Fibroblast of gingiva (primary cell): ENCODE measurements at regions not wholly inside any gene's neighbourhood (a gene's known extent, or its start where the extent isn't known, plus 50 kb on each side); places are given as distances from the start of the nearest gene placed in this dataset.
"Not testable (repeated sequence)": the region's sequence is repeated elsewhere in the genome, so short reads cannot be mapped to it uniquely, and the experiment has no call there.

ENCODE experiments used
- DNase-seq: peaks from one replicate; pipeline ENCODE4 v3.0.0-alpha.2; 2011; ENCODE audit warnings: low read depth

DNA sequence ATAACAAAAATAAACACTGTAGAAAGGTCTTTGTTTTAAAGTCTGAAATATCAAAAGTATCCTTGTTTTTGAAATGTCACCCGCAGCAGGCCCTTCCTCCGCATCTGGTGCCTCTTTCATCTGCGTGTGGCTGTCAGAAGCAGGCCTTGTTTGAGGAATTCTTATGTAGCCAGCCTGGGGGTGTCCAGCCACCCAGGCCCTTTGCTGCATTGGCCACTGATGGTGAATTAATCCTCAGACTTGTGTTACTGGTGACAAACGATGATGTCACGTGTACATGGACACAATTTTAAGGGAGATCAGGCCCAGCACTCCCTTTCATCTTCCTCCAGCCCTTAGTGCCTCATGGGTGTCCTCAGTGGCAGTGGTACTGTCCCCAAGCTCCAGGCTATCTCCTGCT lies 208.0 kb upstream of the GALNT2 start:
- no peak for DNase-seq

DNA sequence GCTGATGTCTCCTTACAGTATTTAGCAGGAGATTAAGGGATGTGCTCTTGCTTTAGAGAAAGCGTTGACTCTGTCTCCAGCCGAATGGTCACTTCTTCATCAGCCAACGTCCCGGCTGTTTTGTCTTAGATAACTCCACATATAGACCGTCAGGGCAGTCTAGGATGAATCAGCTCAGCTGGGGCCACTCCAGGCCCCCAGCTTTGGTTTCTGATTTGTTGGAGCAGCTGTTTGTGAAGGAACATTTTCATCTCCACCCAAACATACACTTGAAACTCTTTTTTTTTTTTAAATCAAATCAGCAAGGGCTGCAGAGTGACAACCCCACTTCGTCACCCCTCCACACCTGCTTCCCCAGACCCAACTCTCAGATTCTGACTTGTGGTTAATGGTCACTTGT lies 206.1 kb upstream of the GALNT2 start:
- no peak for DNase-seq

DNA sequence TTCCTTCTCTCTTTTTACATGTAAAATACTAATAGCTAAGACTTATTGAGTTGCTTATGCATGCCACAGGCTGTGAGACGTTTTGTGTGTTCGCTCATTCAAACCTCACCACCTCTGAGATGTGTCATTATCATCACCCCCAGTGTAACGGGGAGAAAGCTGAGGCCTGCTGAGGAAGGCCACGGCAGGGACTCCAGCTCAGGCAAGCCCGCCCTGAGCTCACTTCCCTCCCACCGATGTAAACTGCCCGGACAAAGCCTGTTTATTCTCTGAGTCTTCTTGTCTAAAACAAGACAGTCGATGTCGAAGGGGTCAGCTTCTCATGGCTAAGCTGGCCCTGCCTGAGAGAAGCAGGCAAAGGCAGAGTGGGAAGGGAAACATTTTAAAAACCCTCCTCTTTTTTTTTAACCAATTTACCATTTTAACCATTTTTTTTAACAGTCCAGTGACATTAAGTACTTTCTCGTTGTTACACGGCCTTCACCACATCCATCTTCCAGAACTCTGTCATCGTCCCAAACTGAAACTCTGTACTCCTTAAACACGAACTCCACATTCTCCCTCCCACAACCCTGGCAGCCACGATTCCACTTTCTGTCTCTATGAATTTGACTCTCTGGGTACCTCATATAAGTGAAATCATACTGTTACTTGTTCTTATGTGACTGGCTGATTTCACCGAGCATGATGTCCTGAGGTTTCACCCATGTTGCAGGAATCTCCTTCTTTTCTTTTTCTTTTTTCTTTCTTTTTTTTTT lies 204.8 kb upstream of the GALNT2 start:
- no peak for DNase-seq

DNA sequence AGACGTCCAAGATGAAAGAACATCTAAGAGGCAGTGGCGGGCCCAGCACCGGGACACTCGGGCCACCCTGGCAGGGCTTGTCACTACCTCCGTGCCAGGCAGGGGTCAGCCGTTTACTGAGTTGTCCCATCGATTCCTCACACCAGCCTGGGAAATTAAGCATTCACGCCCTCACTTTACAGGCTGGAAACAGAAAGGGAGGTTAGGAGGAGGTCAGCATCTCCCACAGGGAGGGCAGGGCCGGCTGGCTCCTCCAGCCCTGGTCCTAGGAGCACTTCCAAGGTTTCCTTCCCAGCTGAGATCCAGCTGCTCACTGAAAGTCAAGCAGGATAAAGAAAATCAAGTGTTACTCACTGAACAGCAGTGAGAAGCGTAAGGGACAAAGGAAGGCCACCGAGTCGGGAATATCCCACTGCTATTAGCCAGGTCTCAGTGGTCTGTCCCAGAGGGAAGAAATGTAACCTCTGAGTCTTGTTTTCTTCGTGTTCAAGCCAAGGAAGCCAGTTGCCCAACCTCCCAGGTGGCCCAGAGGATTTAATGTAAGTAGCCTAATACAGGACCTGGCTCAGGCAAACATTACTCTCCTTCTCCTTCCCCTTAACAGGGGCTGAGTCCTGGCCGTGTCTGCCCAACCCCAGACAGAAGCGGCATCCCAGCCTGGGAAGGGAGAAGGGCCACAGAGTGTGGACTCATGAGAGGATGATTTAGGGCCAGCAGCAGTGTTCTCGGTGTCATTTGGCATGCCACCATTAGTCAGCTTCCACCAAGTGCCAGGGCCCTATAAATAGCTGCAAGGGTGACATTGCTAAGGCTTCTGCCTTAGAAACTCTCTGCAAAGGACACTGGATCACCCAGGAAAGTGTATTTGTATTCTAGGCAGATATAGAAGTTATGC lies 203.1 kb upstream of the GALNT2 start:
- DNase-seq, result no peak

DNA sequence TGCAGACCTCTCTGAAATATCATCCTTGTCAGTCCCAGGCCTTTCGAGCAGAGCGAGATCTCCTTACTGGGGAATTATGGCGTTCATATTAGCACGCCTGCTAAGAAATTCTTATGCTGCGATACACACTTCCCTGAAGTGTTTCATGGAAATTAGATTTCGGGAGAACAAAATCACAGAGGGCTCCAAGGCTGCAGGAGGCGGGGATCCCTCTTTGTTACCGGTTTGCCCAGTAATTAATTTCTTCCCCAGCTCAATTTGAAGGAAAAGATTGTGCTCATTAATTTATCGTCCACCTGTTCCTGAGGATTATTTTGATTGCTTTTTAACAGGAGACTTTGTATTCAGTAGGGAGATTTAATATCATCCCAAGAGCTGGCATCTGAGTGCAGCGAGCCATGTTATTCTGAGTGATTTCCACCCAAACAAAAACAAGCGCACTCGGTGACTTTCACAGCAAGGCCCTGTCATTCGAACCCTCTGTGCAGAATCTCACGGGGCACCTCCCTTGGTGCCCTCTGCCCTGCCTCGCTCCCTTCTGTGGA lies 202.3 kb upstream of the GALNT2 start:
- no peak for DNase-seq

DNA sequence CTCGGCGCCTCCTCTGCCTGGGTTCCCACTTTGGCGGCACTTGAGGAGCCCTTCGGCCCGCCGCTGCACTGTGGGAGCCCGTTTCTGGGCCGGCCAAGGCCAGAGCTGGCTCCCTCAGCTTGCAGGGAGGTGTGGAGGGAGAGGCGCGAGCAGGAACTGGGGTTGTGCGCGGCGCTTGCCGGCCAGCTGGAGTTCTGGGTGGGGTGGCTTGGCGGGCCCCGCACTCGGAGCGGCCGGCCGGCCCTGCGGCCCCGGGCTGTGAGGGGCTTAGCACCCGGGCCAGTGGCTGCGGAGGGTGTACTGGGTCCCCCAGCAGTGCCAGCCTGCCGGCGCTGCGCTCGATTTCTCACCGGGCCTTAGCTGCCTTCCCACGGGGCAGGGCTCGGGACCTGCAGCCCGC lies 201.7 kb upstream of the GALNT2 start:
- DNase-seq, result not testable (repeated sequence)

DNA sequence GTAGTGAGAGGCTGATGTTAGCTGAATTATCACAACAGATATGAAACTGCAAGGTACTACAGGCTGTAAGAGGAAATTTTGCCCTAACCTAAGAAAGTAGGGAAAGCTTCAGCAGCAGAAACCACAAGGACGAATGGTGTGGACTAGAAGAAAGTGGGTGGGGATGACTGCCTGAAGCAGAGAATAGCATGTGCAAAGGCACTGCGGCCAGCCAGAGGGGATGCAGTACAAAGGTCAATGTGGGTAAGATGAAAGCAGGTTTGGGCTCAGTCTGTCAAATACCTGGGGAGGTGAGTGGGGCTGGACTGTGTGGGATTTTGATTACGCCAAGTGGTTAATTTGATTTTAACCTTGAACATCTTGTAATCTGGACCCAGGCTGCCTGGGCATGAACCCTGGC lies 199.3 kb upstream of the GALNT2 start:
- DNase-seq, result no peak

DNA sequence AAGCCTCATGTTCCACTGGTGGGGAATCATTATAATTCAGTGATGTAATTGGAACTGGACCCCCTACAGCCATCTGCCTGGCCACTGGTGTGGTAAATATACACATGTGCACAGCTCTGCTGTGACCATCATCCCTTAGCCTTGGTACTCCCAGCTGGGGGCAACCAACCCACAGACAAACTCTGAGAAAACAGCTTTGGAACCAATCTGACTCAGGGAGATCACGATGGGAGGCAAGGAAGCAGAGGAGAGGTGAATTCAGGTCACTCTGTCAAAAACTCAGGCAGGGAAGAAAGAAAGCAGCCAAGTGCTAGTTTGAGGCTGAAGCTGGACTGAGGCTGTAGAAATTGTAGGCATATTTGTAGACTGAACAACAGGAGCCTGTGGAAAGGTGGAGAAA lies 197.8 kb upstream of the GALNT2 start:
- no peak for DNase-seq

DNA sequence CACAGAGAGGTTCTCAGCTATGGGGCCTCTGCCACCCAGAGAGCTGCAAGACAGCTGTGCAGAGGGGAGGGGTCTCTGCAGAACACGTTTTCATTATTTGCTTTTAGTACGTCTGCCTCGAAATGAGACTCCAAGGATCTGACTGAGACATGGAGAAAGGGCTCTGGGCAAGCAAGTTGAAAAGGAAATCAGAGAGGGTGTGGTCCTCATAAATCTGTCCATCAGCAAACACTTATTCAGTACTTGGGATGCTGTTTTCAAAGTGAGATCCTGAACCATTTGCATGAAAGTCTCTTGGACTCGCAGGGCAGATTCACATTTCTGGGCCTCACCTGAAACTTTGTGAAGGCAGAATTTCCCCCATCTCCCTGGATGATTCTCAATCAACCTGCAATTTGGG lies 197.4 kb upstream of the GALNT2 start:
- no peak for DNase-seq

DNA sequence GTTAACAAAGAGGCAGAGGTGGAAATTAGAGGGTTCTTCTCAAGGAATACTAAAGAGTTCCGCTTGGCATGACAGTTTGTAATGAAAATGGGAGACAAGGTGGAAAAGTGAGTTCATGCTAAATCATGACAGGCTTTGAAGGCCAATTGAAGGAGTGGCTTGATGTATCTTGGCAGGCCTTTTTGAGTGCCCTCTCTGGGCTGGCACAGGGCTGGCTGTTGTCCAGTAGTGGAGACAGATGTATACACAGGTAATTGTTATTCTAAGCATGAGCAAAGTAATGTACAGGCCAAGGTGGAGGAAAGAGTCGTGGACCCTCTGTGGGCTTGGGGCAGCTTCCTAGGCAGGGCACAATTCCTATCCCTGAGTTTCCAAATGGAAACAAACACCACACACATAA lies 196.7 kb upstream of the GALNT2 start:
- no peak for DNase-seq

DNA sequence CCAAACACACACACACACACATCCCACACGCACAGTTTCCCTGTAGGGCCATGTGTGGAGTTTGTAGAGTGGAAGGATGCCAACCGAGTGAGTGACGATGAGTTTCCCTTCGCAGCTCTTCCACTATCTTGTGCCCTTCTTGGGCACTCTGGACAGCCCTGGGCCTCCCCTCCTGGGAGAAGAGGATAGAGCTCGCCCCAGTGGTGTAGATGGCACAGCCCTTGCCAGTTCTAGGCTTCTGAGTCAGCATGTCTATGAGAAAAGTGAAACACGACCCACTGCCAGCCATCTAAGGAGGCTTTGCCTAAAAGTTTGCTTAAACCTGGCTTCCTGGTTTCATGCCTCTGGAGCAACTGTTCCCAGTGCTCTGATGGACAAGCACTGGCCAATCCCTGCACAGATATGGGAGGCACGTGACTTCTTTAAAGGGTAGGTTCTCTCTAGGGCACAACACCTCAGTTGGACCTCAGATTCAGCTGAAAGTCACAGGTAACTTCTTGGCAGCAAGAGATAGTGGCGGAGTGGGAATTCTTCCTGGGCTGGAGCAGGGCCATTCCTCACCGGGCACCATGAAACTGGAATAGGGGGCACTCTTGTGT lies 195.9 kb upstream of the GALNT2 start:
- DNase-seq, result no peak

DNA sequence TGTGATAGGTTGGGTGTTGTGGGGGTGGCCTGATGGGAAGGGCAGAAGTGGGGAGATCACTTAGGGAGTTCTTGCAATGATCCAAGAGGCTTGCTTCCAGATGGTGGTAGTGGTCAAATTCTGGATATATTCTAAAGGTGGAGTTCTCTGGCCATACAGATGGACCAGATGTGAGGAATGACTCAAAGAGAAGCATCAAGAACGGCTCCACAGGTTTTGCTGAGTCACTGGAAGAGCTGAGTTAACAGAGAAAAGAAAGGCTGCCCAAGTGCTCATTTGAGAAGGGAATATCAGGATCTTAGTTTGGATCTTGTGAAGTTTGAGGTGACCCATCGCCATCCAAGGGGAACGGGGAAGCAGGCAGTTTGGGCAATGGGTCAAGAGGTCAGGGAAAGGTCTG lies 192.9 kb upstream of the GALNT2 start:
- no peak for DNase-seq

DNA sequence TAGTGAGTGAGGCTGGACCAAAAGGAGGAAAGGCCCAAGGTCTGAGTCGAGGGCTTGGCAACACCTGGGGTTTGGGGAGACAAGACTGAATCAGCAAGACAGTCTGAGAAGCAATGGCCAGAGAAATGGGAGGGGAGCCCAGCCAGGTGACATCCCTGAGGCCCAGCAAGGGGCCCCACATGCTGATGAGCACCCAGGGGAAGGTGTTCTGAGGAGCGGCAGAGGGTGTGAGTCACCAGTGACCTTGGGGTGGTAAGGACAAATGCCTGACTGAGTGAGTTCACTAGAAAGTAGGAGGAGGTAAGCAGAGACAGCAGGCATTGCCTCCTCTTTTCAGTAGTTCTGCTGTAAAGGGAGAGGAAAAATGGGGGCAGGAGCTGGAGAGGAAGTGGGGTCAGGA lies 192.4 kb upstream of the GALNT2 start:
- DNase-seq, result no peak

DNA sequence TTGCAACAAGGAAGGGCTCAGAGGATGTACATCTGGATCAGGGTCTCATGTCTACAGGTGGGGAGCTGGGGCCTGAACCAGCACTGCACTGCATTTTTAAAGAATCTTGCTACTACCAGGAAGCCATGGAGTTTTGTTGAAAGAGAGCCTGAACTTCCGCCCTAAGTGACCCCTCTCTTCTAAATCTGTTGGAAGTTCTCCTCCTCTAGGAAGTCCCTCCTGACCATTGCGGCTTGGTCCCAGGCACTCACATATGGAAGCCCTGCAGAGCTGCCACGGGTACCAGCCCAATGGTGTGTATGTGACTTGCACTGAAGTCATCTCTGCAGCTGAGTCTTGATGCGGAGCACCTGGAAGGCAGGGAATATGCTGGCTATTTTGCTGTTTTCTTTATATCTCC lies 192.0 kb upstream of the GALNT2 start:
- no peak for DNase-seq

DNA sequence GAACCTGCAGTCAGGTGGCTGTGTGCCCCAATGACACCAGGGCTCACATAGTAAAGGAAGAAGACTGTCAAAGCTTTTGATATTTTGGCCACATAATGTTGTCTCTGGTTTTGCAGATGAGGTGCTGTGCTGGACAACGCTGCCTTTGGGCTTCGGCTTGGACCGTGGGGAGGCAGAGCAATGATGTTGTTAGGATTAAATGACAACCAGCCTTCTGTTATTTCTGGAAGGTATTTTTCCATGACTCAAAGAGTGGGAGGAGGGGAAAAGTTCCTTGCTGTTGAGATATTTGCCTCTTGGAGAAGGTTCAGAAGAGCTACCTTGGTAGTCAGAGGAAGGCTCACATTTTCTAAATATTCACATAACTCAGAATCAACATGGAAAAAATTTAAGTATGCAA lies 187.3 kb upstream of the GALNT2 start:
- DNase-seq, result no peak

DNA sequence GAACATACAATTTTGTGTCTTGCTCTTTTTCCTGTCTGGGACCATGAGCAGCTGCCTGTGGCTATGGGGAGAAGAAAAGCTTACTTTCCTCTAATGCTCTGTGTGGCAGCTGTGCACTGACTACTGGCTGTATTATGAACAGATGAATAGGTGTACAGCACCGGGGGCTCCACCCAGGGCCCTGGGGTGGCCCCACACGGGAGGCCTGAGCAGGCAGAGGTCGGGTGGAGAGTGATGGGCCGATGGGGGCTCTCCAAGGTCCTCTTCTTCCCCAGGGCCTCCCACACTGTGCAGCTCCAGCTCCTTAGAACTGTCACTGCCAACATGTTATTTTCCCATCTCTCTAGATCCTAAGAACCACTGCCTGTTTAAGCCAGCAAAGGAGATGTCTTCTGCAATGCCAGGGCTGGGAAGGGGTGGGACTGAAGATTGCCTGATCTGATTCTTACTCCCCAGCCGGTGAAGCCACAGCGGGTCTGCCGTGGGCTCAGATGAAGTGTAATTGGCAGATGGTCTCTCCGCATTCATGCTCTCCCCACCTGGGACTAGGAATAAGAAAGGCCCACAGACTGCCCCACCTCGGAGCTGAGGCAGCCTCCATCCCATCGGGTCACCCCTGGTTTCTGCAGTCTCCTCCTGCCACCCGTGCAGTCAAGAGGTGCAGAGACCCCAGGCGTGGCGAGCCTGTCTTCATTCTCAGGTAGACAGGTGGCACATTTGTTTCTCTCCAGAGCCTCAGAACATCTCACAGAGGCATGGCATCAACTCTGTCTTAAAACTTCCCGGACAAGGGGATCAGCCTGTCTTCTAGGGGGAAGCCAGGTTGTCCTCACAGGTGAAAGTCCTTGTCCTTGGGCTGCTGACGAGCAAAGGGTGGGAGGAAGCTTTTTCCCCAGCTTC lies 186.5 kb upstream of the GALNT2 start:
- no peak for DNase-seq

DNA sequence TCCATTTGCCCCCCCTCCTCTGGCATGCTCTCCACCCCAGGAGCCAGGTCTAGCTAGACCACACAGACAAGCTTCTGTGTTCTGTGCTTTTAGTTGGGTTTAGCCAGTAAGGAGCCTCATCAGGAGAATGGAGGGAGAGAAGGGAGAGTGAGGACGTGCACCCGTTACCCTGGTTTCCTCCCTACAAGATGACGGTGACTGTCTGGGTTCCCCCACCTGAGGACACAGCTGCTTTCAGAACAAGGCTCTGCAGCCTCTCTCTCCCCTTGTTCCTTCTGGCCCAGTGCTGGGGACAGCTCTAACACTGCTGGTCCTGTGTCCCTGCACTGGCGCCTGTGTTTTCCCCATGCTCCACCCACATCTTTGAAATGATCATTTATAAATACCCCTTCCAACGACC lies 184.4 kb upstream of the GALNT2 start:
- no peak for DNase-seq

DNA sequence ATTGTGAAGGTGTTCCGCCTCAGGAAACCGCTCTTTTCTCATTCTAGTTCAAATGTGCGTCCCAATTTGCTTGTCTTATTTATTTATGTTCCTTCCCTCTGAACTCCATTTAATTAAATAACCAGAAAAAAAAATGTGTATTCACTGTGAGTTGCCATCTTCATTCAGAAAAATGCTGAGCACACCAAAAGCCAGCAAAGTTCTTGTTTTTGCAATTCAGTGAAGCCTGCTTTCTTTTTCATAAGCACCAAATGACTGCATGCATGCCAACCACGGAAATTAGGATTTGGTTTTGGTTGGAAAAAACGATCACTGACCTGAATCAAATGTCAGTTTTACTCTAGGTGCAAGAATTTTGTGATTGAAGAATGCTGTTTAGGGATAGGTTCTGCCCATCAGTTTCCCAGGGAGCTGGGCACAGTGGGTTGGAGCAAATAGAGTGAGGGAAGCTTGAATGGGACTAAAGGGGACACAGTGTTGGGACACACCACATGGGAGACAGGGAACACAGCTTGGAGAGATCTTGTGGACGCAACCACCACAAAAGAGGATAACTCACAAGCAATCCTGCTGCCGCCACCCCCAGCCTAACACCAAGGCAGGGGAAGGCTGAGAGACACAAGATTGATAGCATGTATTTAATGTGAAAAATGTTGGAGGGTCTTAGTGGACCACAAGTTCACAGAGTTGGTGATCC lies 183.4 kb upstream of the GALNT2 start:
- no peak for DNase-seq

DNA sequence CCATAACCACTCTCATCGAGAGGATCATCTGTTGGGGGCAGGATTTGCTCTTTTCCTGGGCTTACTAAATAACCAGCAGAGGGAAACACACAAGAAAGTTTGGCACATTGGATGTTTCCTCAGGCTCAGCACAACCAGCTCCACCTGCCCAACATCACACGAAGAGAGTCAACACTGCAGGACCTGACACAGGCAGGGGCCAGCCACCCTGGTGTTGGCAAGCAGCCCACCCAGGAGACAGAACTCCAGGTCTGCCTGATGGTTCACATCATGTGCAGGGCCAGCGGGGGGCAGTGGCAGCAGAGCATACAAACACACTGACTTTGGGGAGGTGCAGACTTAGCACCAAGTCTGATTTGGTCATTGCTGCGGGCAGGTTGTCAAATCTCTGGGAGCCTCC lies 182.3 kb upstream of the GALNT2 start:
- DNase-seq, result no peak

DNA sequence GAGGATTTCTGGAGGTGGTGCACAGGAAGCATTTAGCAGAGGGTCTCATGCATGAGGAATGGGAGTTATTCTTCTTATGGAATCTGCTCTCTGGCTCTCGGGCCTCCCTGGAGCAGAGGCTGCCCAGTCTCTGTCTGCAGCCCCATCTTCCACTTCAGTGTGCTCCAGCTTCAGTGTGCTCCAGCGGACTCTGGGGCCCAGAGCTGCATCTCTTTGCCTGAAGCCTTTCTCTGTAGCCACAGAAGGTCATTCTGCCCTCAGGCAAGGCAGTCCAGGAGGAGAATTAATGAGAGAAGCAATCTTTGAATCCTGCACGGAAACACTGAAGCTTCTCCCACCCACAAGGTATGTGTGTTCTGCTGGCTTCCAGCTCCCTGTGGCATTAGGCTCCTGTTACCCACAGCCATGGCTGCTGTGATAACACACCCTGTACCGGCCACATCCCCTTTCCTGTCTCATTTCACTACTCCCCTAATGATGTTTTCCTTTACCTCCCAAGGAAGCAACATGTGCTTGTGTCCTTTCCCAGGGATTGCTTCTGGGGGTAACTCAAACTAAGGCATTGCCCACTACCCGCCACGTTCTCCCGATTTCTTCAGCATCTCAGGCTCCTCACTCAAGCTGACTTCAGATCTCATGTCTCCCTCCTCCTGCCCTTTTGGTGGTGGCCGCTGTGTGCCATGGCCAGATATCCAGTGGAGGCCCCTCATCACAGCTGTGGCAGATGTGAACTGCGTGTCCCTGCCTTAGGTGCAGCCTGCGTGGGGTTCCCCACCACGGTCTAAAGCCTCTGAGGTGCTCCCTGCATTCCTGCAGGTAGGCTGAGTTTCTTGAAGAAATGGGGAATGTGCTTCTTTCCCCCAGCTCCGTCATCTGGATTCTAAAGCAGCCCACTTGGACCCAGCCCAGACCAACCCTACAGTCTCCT lies 181.2 kb upstream of the GALNT2 start:
- no peak for DNase-seq
